Erythroblast (primary cell): ENCODE measurements at regions not wholly inside any gene's neighbourhood (a gene's known extent, or its start where the extent isn't known, plus 50 kb on each side); places are given as distances from the start of the nearest gene placed in this dataset.

Experiments used
- GATA1 ChIP-seq: IDR thresholded peaks from 2 replicates; pipeline ENCODE4 v1.6.1; 2011; ENCODE audit warnings: low read depth, mild to moderate bottlenecking, control low read depth, low read length, moderate library complexity
- POLR2A ChIP-seq: IDR thresholded peaks from 2 replicates; pipeline ENCODE4 v1.6.1; 2011; ENCODE audit warnings: mild to moderate bottlenecking, low read length

- TF ChIP-seq POLR2A: no peak
- TF ChIP-seq GATA1: no peak
Measured at GRCh38 chr16:85524630-85525419, 88.3 kb upstream of the GSE1 start.
